Upper lobe of left lung (tissue), 6 donors: ENCODE measurements at regions not wholly inside any gene's neighbourhood (a gene's known extent, or its start where the extent isn't known, plus 50 kb on each side); places are given as distances from the start of the nearest gene placed in this dataset.
"Not testable (repeated sequence)": the region's sequence is repeated elsewhere in the genome, so short reads cannot be mapped to it uniquely, and the experiment has no call there.

Source experiments
- ATAC-seq, 2 donors: fragments of 200-7000 bp; cut with Tn5 transposase; one replicate each; pipeline ENCODE4 v1.9.1; 2022; ENCODE audit warnings: mild to moderate bottlenecking in 2 of 2, moderate library complexity in 2 of 2; ENCODE audit not compliant: low FRiP score in 2 of 2
- DNase-seq, 2 donors: peaks; one replicate each; pipeline ENCODE4 v3.0.0-alpha.2; 2019 to 2020
- H3K27ac ChIP-seq, 4 donors: fragments of 200-600 bp; sonication (generic); one replicate each; pipeline ENCODE4 v1.5.1; 2016 to 2019
- H3K27me3 ChIP-seq, 4 donors: fragments of 200-600 bp; sonication (generic); one replicate each; pipeline ENCODE4 v1.5.1; 2017 to 2019
- H3K36me3 ChIP-seq, 4 donors: fragments of 200-600 bp; sonication (generic); one replicate each; pipeline ENCODE4 v1.5.1; 2016 to 2019
- H3K4me1 ChIP-seq, 4 donors: fragments of 200-600 bp; sonication (generic); one replicate each; pipeline ENCODE4 v1.5.1; 2018 to 2019
- H3K4me3 ChIP-seq, 4 donors: fragments of 200-600 bp; sonication (generic); one replicate each; pipeline ENCODE4 v1.5.1; 2017 to 2019; ENCODE audit warnings: mild to moderate bottlenecking in 2 of 4, moderate library complexity in 1 of 4
- H3K9me3 ChIP-seq, 4 donors: fragments of 200-600 bp; sonication (generic); one replicate each; pipeline ENCODE4 v1.5.1; 2018 to 2019
- EP300 ChIP-seq, 4 donors: sonication (generic); formaldehyde crosslinking; IDR thresholded peaks; one replicate each; pipeline ENCODE4 v1.5.1; 2017; ENCODE audit warnings: antibody characterized with exemption in 4 of 4, control low read depth in 2 of 4
- POLR2A ChIP-seq, 4 donors: fragments of 450-650 bp; IDR thresholded peaks; one replicate each; pipeline ENCODE4 v1.5.1; 2016 to 2017; ENCODE audit warnings: antibody characterized with exemption in 4 of 4, mild to moderate bottlenecking in 2 of 4
- POLR2AphosphoS5 ChIP-seq, 2 donors: sonication (generic); formaldehyde crosslinking; IDR thresholded peaks; one replicate each; pipeline ENCODE4 v1.5.1; 2017; ENCODE audit warnings: antibody characterized with exemption in 2 of 2
- WGBS, 2 donors: methylation state at CpG; one replicate each; pipeline ENCODE4 v1.1.5; 2017 to 2018; 5-methylcytosine and 5-hydroxymethylcytosine counted together
- TF ChIP-seq, protein P1 (sequence below), 6 experiments: fragments of 450-650 bp in 4 of 6; fragments of 200-600 bp in 2 of 6; sonication (generic) in 2 of 6; IDR thresholded peaks; one replicate each; pipeline ENCODE4 v1.5.1; 2016 to 2019; ENCODE audit warnings: antibody characterized with exemption in 6 of 6
- donor health status: DM: no; HTN: no; CAD: no; lungs with moderate emphysema.
- donor health status: DM: no; HTN: yes; CAD: no; lungs with severe emphysema.

DNA sequence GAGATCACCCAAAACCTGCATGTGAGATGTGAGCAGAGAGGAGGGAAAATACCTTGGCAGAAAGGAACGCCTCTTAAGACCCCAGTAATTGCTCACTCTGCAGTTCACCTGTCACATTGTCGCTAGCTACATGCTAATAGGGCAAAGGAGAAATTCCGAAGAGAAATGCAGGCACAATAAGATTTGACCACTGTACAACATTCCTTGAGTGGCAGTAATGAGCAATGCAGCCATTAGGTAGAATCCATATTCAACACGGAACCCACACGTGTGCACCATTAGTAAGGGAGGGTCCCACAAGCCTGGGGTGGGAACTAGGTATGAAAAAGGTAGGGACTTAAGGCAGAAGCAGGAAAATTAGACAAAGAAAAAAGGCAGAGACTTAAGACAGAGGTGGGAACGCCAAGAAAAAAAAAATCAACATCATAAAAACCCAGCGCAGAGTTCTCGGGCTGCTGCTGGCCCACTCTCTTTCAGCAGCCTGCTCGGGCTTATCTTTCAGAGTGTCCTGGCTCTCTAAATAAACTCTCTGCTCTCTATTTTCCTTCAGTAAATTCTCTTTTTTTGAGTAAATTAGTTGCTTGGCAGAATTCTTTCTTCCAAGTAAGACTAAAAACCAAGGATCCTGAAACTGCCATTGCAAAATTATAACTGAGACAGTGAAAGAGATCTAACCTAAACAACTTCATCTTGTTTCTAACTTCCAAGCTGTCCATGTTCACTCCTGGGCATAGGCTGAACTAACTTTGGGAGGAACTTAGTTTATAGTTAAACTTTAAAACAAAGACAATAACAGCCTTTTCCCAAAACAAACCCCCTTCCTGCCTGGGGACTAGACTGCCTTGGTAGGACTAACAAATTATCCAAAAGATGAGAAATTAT lies 116.5 kb downstream of the CD24 start:
- ATAC-seq = no peak
- Histone ChIP-seq H3K27ac (no peak overlapping the region), H3K4me3 (no peak overlapping the region), H3K36me3 (no peaks in the 10 kb centered on the region), H3K9me3 (peaks cover 0 to 7% (median 4%) of the 10 kb centered on the region in 4 donors), H3K4me1 (no peaks in the 10 kb centered on the region), H3K27me3 (no peaks in the 10 kb centered on the region)
- TF ChIP-seq, protein P1, sequence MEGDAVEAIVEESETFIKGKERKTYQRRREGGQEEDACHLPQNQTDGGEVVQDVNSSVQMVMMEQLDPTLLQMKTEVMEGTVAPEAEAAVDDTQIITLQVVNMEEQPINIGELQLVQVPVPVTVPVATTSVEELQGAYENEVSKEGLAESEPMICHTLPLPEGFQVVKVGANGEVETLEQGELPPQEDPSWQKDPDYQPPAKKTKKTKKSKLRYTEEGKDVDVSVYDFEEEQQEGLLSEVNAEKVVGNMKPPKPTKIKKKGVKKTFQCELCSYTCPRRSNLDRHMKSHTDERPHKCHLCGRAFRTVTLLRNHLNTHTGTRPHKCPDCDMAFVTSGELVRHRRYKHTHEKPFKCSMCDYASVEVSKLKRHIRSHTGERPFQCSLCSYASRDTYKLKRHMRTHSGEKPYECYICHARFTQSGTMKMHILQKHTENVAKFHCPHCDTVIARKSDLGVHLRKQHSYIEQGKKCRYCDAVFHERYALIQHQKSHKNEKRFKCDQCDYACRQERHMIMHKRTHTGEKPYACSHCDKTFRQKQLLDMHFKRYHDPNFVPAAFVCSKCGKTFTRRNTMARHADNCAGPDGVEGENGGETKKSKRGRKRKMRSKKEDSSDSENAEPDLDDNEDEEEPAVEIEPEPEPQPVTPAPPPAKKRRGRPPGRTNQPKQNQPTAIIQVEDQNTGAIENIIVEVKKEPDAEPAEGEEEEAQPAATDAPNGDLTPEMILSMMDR (IDR thresholded peaks at IDR 0.05) = no peak
- no peak for TF ChIP-seq EP300 (IDR thresholded peaks at IDR 0.05)
- no peak for TF ChIP-seq POLR2AphosphoS5 (IDR thresholded peaks at IDR 0.05)
- TF ChIP-seq POLR2A (IDR thresholded peaks at IDR 0.05) = no peak
- DNase-seq = no peak
- 84 to 91% methylated on average over 9 of the region's 9 CpGs for WGBS, 2 donors

DNA sequence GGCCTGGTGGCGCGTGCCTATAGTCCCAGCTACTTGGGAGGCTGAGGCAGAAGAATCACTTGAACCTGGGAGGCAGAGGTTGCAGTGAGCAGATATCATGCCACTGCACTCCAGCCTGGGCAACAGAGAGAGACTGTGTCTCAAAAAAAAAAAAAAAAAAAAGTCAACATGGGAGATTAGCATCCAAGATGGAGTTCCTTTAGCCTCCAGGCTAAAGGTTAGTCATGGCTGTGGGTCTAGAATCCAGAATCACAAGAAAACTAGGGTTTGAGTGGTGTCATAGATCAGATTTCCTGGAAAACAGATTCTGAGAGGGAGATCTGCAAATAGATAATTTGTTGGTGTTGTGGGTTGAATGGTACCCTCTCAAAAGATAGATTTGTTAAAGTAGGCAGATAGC lies 117.2 kb downstream of the CD24 start:
- H3K36me3 ChIP-seq, H3K4me3 ChIP-seq, H3K27ac ChIP-seq, H3K4me1 ChIP-seq, H3K9me3 ChIP-seq, DNase-seq, ATAC-seq, H3K27me3 ChIP-seq: not testable (repeated sequence)
- 98 to 100% methylated on average over 2 of the region's 2 CpGs for WGBS, 2 donors

GRCh38 chr6:106856227-106856874 lies 118.2 kb downstream of the CD24 start:
- no peaks in the 10 kb centered on the region for H3K27me3 ChIP-seq
- H3K9me3 ChIP-seq = peaks cover 0 to 7% (median 4%) of the 10 kb centered on the region in 4 donors
- TF ChIP-seq POLR2AphosphoS5 (IDR thresholded peaks at IDR 0.05) = no peak
- no peak for TF ChIP-seq EP300 (IDR thresholded peaks at IDR 0.05)
- TF ChIP-seq, protein P1 (IDR thresholded peaks at IDR 0.05) = no peak
- TF ChIP-seq POLR2A (IDR thresholded peaks at IDR 0.05) = no peak
- no peaks in the 10 kb centered on the region for H3K36me3 ChIP-seq
- 78 to 79% methylated on average over 9 of the region's 9 CpGs for WGBS, 2 donors
- DNase-seq = no peak
- no peak overlapping the region for H3K27ac ChIP-seq
- no peak overlapping the region for H3K4me3 ChIP-seq
- no peaks in the 10 kb centered on the region for H3K4me1 ChIP-seq
- no peak for ATAC-seq

DNA sequence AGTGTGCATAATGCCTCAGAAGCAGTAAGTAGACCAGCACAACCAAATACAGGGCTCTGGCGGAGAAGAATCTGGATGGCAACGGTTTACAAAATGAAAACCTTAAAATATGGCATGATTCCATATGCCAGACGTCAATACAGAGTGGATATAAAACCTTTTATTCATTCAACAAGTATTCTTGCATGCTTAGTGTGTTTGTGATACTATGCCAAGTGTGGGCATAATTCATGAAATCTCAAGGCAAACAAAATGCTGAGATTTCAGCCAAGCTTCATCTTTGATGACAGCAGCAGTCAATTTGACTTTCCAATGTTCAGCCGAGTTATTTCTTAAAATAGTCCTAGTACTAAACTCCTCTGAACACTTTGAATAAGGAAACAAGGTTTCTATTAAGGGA lies 119.4 kb downstream of the CD24 start:
- H3K27me3 ChIP-seq = no peaks in the 10 kb centered on the region
- TF ChIP-seq EP300 (IDR thresholded peaks at IDR 0.05) = no peak
- no peak for TF ChIP-seq POLR2A (IDR thresholded peaks at IDR 0.05)
- TF ChIP-seq POLR2AphosphoS5 (IDR thresholded peaks at IDR 0.05) = no peak
- TF ChIP-seq, protein P1 (IDR thresholded peaks at IDR 0.05) = no peak
- no peak for DNase-seq
- 61 to 69% methylated on average over 4 of the region's 4 CpGs for WGBS, 2 donors
- no peak for ATAC-seq
- no peak overlapping the region for H3K4me3 ChIP-seq
- H3K27ac ChIP-seq = no peak overlapping the region
- no peaks in the 10 kb centered on the region for H3K9me3 ChIP-seq
- H3K4me1 ChIP-seq = no peaks in the 10 kb centered on the region
- no peaks in the 10 kb centered on the region for H3K36me3 ChIP-seq

DNA sequence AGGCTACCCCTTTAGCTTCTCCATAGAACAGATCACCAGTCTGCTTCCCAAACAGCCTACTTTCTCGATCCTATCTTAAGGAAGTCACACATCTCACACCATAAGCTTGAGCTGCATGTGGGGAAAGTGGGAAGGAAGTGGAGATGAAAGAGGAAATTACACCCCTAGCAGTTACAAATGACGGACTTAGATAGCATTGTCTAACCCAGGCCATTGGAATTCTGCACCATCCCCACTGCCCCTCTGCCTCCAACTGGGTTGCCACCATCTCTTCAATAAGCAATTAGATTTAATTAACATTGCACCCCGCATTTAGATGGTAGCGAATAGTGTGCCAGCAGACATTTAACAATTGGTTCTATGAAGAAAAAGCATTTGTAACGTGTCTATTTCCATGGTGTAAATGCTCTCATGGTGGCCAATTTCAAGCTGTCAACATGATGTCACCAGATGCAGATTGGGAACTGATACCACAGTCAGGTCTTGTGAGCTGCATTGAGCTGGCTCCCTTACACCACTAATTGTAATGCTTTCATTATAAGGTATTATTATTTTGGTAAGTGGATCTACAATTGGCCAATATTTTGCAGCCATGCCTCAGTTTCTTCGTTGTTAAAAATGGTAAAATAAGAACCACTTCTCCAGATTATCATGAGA lies 124.7 kb downstream of the CD24 start:
- DNase-seq (no peak), ATAC-seq (no peak)
- Histone ChIP-seq H3K9me3 (no peaks in the 10 kb centered on the region), H3K27me3 (no peaks in the 10 kb centered on the region), H3K36me3 (no peaks in the 10 kb centered on the region), H3K4me1 (no peaks in the 10 kb centered on the region), H3K27ac (no peak overlapping the region), H3K4me3 (no peak overlapping the region)
- TF ChIP-seq, protein P1 (IDR thresholded peaks at IDR 0.05) = no peak
- no peak for TF ChIP-seq EP300 (IDR thresholded peaks at IDR 0.05)
- no peak for TF ChIP-seq POLR2AphosphoS5 (IDR thresholded peaks at IDR 0.05)
- no peak for TF ChIP-seq POLR2A (IDR thresholded peaks at IDR 0.05)
- WGBS, 2 donors = 62 to 63% methylated on average over 6 of the region's 6 CpGs
